ENCODE measurements at regions not wholly inside any gene's neighbourhood (a gene's known extent, or its start where the extent isn't known, plus 50 kb on each side); places are given as distances from the start of the nearest gene placed in this dataset.
"Not testable (repeated sequence)": the region's sequence is repeated elsewhere in the genome, so short reads cannot be mapped to it uniquely, and the experiment has no call there.

DNA sequence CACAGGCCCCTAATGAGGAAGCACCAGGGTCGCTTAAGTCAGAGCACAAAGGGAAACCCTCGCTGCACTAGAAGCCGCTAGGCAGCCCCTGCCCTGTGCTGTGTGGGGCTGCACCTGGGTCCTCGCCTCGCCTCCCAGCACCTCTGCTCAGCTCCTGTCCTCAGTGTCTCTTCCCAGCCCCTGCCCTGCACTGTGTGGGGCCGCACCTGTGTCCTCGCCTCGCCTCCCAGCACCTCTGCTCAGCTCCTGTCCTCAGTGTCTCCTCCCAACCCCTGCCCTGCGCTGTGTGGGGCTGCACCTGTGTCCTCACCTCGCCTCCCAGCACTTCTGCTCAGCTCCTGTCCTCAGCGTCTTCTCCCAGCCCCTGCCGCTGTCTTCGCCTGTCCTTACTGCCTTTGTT lies 342.8 kb downstream of the EIPR1 start:
- DNase-seq = no peak

DNA sequence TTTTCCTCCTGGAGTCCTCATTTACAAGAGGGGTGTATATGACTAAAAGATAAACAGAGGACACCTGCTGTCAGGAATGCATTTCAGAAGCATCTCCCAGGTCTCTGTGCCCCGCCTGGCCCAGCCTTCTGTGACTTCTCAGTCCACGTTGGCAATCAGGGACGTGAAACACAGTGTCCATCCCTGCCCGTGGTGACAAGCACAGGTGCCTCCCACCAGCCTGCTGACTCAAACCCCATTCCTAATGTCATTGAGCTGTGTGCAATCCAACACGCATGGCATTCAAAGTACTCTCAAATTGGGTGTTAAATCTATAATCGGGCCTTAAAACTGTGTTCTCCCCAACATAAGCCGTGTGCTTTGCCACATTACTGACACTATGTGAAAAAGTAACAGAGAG lies 343.2 kb downstream of the EIPR1 start:
- no peak for DNase-seq

DNA sequence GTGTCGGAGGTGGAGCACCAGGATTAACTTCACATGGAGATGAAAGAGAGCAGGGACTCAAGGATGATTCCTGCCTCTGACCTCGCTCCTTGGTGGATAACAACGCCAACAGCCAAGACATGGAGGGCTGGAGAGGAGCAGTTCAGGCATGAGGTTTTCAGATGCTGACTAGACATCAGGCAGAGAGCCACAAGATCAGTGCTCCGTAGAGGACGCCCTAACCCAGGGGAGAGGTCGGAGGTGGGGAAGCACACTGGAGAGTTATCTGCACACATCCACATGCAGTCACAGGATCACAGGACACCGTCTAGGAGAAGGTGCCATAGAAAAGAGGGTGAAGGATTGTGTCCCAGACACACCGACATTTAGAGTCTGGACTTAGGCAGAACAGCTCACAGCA lies 344.3 kb downstream of the EIPR1 start:
- DNase-seq = no peak

DNA sequence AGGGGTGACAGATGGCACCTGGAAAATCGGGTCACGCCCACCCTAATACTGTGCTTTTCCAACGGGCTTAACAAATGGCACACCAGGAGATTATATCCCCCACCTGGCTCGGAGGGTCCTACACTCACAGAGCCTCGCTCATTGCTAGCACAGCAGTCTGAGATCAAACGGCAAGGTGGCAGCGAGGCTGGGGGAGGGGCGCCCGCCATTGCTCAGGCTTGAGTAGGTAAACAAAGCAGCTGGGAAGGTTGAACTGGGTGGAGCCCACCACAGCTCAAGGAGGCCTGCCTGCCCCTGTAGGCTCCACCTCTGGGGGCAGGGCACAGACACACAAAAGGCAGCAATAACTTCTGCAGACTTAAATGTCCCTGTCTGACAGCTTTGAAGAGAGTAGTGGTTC lies 346.8 kb downstream of the EIPR1 start:
- not testable (repeated sequence) for DNase-seq

DNA sequence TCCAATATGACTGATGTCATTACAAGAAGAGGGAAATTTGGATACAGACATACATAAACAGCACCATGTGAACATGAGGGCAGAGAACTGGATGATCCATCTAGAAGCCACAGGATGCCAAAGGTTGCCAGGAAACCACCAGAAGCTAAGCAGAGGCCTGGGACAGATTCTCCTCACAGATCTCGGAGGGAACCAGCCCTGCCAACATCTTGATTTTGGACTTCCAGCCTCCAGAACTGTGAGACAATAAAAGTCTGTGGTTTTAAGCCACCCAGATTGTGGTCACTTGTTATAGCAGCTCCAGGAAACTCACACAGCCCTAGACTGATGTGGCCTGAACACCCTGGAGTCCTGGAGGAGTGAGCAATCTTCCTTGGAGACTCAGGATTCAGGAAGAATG lies 351.6 kb downstream of the EIPR1 start:
- DNase-seq = no peak

DNA sequence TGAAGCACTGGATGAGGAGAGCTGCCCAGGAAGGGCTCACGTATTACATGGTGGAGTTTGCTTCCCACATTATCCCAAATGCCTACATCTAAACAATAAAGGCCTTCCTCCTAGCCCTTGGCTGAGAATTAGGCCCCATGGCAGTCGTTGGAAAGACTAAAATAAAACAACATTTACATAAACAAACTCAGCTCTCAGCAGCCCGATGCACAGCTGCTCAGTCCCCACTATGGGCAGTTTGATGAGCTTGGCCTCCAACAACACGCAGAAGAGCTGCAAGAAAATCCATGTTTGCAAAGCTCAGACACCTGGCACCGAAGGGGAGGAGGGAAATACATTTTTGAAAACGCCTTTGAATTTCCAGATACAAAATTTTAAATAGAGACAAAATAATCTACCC lies 352.4 kb downstream of the EIPR1 start:
- DNase-seq = no peak

DNA sequence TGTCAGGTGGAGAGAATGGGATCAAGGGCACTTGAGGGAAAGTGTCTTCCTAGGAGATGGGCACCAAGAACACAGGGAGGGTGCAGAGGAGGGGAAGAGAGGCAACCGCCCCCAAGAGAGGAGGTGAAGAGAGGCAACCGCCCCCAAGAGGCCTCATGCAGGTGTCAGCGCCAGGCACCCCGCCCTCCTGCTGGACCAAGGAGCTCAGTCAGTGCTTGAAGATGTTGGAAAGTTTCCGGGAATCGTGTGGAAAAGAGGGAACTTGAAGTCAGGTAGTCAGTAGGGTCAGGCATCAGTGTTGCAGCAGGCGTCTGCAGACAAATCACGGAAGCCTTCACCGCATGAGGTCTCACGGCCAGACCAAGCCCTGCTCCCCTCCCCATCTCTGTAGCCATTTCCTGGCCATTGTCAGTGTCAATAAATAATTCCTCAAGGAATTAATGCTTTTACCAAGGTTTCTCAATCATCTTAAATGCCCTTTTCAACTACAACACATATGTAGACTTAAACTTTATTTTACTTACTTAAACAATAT lies 353.1 kb downstream of the EIPR1 start:
- no peak for DNase-seq

DNA sequence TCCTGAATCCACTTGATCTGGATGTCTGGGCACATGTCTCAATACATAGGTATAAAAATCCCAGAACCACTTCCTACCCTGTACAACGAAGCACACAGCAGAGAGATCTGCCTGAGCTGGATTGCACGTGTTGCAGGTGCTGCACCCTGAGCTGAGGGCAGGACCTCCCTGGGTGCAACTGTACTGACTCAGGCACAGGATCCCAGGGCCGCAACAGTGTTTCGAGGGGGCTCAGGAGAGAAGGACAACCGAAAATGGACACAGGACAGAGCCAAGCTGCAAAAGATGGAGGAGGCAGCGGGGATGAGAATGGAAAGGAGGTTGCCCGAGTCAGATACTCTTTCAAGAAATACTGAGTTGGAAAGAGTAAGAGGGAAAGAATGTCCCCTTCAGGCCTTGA lies 354.1 kb downstream of the EIPR1 start:
- no peak for DNase-seq

DNA sequence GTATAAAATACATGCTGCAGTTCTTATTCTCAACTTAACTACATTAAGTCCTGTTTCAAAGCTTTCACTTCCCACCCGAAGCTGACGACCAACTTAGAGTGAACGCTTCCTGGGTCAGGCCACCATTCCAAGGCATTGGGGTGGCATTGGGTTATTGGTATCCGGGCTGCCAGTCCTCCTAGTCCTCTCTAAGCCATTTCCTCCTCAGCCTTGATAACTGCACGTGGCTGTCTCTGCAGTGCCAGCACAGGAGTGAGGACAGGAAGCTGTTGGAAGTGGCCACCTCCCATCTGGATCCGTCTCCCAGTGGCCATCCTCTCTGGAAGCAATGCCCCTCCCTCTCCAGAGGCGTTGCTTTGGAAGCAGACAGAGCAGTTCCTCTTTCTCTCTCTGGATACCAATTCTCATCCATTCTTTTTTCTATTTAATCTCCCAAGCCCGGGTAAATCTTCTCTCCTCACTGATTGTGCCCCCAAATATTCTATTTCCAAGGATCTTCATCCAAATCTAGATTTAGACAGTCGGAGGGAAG lies 354.7 kb downstream of the EIPR1 start:
- no peak for DNase-seq

DNA sequence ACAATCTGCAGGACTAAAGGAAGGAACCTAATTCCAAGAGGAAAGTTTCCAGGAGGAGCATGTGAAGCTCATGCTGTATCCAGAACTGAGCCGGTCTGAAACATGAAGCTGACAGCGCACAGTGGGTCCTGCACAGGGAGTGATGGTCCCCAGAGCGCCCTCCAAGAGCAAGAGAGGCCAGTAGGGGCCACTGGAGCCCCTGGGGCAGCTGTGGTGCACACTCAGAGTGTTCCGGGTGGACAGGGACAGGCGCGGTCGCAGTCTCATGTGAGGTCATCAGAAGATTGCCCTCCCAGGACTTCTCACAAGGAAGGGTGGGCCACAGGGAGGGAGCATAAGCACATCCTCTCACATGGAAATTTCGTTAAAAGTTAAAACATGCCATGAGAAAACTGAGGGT lies 355.9 kb downstream of the EIPR1 start:
- no peak for DNase-seq

DNA sequence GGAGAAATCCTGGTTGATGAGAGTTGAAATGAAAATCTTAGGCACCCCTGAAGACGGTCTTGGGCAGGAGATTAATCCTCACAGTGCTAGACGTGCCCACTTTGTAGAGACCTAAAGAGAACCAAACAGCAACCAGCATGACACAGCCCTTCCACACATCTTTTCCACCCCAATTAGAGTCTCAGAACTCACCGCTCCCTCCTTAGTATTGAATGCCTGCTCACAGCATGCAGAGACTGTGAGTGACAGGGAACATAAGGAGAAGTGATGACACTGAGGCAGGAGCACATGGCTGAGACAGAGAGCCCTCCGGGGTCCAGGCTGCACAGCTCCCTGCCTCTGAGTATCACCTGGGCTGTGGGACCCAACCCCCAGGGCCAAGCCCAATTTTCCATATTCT lies 367.6 kb downstream of the EIPR1 start:
- no peak for DNase-seq

DNA sequence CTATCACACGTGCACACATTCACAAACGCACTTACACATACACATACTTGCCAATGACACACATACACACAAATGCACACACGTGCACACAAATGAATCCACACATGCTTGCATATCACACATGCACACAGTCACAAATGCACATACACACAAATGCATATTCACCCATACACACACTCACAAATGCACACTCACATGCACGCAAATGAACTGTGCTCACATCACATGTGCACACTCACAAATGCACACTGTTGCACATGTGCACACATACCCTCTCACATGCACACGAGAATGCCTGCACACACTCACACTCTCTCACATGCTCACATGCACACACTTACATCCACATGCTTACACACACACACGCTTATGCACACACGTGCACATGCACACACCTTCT lies 368.1 kb downstream of the EIPR1 start:
- no peak for DNase-seq

DNA sequence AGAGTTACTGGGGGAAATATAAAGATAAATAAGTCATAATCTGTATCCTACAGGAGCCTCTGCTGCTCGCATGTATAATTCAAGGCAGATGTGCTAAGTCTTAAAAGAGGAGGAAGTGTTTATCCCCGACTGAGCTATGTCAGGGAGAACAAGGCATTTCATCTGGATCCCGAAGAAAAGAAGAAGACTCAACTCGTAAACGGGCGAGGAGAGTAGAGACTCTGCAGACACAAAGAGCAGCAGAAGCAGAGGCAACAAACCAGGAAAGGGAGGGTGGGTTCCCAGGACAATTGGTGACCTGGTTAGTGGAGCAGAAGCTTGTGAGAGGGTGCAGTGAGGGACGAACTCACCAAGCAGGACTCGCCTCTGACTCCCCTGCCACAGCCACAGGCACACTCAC lies 368.6 kb downstream of the EIPR1 start:
- no peak for DNase-seq

DNA sequence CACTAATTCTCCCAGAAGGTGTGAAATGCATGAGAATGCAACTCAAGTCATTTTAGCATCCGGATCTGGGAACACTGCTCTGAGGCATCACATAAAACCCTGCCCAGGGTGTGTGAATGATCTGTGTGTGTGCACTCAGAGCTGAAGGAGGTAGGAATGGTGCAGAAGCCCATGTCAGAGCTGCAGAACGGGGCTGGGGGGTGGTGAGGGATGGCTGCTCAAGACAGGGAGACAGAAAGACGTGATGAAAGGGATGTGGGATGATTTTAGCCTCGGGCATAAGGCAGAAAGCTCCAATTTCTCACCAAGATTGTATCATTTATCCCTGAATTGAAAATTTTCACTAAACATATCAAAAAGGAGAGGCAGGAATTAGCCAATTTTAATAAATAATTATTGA lies 369.1 kb downstream of the EIPR1 start:
- no peak for DNase-seq

DNA sequence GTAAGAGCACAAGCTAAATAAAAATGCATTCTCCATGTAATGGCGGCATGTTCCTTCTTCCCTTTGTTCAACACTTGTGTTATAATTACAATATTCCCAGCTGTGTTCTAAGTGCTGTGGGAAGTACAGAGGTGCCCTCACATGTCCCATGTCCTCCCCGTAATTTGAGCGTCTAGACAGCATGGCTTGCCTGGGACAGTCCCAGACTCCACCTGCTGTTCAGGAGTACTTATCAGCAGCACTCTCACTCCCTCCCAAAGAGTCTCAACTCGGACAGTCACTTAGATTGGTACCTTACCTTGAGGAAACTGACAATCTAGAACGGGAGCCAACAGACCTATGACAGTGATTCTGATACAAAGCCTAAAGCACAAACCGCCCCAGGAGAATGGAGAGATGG lies 370.5 kb downstream of the EIPR1 start:
- DNase-seq = no peak

DNA sequence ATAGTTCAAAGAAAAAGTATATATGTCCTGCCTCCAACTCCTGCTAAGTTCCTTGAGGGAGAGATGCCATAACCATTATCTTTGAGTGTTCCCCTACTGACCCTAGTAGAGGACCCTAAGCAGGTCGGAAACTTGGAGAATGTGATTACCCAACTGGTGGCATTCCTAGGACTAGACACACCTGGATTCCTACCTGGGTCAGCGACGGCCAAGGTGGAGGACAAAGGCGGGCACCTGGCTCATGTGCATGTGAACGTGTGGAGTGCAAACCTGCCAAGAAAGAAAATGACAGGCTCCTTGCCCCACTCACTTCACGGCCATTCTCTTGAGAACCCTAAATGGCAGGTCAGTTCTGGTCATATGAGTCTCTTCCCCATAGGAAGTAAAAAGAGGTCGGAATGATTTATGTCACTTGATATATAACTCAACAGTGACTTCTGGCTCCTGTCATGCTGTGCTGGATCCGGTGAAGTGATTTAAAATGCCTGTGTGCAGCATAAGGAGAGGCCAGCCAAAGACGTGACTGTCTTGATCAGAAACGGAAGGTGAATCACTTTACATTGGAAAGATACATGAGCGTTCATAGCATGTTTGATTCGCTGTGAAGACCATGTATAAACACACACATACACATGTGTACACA lies 371.6 kb downstream of the EIPR1 start:
- no peak for DNase-seq

DNA sequence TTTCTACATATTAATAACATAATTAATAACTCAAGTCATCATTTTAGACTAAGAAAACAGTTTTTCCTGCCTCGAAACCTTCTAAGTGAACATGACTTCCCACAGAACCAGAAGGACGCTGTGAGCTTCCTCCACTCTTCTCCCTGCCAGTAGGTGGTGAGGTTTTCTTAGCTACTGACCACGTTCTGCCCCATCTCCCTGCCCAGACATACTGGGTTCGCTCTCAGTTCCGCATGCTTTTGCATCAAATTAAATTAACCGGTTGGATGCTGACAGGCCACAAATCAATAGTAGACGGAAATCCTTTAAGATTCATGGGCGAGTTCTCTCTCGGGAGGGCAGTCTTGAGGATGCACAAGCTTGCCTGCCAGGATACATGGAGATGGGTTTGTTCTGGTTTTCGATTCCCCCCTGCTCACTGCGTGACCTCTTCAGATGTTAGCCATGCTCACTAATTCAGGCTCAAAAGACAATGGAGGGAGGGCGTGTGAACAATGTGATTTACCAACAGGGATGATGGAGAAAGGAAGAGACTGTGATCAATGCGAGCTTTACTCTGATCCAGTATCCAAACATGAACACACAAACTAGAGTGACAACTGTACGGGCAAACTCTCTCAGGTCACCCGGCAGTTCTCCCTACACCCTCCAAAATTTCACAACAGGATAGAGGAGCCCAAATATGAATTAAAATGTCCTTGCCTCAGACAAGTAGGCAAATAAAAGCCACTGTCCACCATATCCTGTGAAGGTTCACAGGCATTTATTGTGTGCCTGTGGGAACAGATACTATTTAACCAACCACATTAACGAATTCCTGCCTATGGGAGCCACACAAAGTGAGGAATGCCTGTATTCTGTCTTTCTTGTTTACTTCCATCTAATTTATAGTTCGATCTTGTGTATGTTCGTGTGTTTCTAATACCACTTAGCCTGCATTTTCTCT lies 375.7 kb downstream of the EIPR1 start:
- no peak for DNase-seq

DNA sequence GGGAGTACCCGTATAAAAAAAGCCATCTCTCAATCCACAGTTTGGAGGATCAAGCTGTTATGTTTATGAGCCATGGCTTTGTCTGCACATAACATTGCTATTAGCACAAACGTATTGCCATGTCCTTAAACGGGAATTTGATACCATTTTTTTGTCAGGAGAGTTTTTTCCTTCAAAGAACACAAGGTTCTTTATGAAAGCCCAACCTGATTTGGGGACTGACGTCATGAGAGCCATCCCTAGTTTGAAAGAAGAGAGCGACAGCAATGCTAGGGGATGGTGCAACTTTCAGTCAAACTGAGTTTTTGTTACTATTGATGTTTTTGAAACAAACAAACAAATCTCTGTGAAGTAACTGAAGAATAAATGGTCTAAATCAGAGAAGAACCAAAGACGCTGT lies 376.6 kb downstream of the EIPR1 start:
- DNase-seq = no peak

DNA sequence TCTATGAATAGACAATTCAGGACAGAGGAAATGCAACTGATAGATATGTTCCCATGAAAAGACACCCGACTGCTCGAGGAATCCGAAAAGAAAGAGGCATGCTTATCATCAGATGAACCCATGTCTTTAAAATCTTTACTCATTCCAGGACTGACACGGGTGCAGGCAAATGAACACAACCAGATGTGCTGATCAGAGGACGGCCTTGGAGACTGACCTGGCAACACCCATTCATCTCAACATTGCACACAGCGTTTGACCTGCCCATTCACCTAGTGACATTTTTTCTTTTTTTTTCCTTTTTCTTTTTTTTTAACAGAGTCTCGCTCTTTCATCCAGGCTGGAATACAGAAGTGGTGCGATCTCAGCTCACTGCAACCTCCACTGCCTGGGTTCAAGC lies 377.5 kb downstream of the EIPR1 start:
- no peak for DNase-seq

DNA sequence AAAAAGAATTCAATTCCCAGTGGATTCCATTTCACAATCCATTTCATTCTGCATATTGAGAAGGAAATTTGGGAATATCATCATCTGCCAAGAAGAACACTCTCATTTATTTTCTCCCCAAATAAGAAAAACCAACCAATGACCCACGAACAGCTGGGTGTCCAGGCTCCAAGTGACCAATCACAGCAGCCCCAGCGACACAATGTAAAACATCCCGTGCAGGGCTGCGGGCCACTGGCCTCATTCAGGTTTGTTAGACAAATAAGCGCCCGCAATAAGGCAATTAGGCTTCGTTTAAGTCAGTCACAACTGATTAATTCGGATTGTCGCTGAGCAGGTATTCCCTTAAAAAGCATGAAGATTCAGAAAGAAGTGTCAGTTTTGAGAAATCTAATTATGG lies 378.6 kb downstream of the EIPR1 start:
- DNase-seq = no peak

DNA sequence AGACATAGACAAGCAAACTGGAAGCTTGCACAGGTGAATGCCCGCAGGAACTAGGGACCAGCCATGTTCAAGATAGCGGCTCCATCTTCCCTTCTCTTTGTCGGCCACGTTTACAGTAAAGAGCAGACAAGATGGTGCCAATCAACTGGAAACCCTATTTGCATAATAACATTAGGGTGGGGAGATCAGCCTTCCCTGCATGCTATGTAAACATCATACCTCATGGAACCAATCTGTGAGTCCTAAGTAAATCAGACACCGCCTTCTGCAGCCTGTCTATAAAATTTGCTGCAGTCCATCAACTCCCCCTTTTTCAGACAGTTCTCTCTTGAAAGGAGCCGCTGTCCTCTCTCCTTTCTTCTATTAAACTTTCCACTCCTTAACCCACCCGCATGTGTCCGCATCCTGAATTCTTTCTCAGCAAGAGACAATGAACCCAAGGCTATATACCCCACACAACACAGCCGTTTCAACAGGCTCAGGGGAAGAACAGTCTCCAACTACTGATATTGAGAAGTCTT lies 384.4 kb downstream of the EIPR1 start:
- no peak for DNase-seq

DNA sequence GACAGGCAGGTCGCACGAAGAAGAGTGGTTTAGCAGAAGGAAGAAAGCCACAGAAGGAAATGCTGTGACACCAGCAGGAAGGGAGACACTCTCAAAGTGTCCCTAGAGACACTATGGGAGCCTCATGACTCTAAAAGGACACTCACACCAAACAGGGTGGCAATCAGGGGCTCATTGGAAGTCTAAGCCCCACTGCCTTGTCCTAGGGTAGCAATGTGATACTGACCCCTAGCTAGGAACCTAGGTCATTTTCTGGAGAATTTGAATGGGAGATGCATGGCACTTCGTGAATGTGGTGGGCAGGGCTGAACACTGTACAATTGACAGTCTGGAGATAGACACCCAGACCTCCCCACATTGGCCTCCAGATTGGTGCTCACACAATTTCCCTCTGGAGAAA lies 385.0 kb downstream of the EIPR1 start:
- DNase-seq = no peak

DNA sequence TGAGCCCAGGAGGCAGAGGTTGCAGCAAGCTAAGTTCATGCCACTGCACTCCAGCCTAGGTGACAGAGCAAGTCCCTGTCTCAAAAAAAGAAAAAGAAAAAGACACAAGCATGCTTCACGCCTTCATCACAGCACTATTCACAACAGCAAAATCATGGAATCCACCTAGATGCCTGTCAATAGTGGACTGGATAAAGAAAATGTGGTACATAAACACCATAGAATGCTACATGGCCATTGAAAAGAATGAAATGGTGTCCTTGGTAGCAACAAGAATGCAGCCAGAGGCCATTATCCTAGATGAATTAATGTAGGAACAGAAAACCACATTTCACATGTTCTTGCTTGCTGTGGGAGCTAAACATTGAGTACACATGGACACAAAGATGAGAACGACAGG lies 392.6 kb downstream of the EIPR1 start:
- DNase-seq = no peak

DNA sequence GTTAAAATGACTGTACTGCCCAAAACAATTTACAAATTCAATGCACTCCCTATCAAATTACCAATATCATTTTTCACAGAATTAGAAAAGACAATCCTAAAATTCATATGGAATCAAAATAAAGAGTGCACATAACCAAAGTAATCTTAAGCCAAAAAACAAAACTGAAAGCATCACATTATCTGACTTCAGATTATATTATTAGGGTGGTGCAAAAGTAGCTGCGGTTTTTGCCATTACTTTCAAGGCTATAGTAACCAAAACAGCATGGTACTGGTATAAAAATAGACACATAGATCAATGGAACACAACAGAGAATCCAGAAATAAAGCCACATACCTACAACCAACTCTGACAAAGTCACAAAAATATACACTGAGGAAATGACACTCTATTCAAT lies 396.6 kb downstream of the EIPR1 start:
- DNase-seq = no peak

All from right forelimb (tissue), 1 donor.